ENCODE measurements at regions not wholly inside any gene's neighbourhood (a gene's known extent, or its start where the extent isn't known, plus 50 kb on each side); places are given as distances from the start of the nearest gene placed in this dataset.
A peak's percentile ranks its signal among the peaks of the same experiment; 100 is the strongest.

- Histone ChIP-seq H3K27me3 (ENCODE audit: low read depth) (no peaks in the 10 kb centered on the region), H3K4me3 (no peak overlapping the region), H3K9me3 (no peaks in the 10 kb centered on the region), H3K36me3 (no peaks in the 10 kb centered on the region), H3K27ac (no peak overlapping the region), H3K4me1 (peaks cover 32% of the 10 kb centered on the region)
- DNase-seq (no peak), ATAC-seq (peak; percentile 78 to 81)
- TF ChIP-seq, protein P1, sequence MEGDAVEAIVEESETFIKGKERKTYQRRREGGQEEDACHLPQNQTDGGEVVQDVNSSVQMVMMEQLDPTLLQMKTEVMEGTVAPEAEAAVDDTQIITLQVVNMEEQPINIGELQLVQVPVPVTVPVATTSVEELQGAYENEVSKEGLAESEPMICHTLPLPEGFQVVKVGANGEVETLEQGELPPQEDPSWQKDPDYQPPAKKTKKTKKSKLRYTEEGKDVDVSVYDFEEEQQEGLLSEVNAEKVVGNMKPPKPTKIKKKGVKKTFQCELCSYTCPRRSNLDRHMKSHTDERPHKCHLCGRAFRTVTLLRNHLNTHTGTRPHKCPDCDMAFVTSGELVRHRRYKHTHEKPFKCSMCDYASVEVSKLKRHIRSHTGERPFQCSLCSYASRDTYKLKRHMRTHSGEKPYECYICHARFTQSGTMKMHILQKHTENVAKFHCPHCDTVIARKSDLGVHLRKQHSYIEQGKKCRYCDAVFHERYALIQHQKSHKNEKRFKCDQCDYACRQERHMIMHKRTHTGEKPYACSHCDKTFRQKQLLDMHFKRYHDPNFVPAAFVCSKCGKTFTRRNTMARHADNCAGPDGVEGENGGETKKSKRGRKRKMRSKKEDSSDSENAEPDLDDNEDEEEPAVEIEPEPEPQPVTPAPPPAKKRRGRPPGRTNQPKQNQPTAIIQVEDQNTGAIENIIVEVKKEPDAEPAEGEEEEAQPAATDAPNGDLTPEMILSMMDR (IDR thresholded peaks at IDR 0.05): no peak
- intact Hi-C loops (cut with DNase I): no loop called here
Observed at GRCh38 chr1:82225421-82226185, 424.9 kb downstream of the ADGRL2 start.

DNA sequence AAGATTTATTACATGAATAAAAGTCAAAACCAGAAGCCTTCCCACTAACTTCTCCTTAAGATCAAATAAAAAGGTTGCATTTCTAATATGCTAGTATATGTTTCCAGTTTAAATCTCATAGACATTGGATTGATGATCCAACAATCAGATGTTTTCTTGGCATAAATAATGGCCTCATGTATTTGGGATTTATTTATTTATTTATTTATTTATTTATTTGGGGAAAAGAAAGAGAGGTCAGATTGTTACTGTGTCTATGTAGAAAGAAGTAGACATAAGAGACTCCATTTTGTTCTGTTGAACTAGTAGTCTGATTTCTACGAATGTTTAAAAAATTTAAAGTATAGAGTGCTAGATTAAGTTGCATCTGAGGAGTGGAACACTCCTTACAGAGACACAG, 422.4 kb downstream of the ADGRL2 start:
- H3K9me3 ChIP-seq: no peaks in the 10 kb centered on the region
- DNase-seq (no peak), ATAC-seq (no peak)
- intact Hi-C loops (cut with DNase I): no loop called here
- H3K36me3 ChIP-seq: no peaks in the 10 kb centered on the region
- H3K4me1 ChIP-seq: peaks cover 32% of the 10 kb centered on the region
- H3K27ac ChIP-seq: no peak overlapping the region
- H3K27me3 ChIP-seq (ENCODE audit: low read depth): no peaks in the 10 kb centered on the region
- TF ChIP-seq, protein P1 (IDR thresholded peaks at IDR 0.05): no peak
- H3K4me3 ChIP-seq: no peak overlapping the region

- Histone ChIP-seq H3K27me3 (ENCODE audit: low read depth) (no peaks in the 10 kb centered on the region), H3K36me3 (no peaks in the 10 kb centered on the region), H3K9me3 (no peaks in the 10 kb centered on the region), H3K4me3 (no peak overlapping the region), H3K27ac (no peak overlapping the region), H3K4me1 (peaks cover 19% of the 10 kb centered on the region)
- intact Hi-C loops (cut with DNase I): no loop called here
- no peak for ATAC-seq
- no peak for DNase-seq
- TF ChIP-seq, protein P1 (IDR thresholded peaks at IDR 0.05): no peak
Observed at GRCh38 chr1:82221721-82222120, 421.0 kb downstream of the ADGRL2 start.

DNA sequence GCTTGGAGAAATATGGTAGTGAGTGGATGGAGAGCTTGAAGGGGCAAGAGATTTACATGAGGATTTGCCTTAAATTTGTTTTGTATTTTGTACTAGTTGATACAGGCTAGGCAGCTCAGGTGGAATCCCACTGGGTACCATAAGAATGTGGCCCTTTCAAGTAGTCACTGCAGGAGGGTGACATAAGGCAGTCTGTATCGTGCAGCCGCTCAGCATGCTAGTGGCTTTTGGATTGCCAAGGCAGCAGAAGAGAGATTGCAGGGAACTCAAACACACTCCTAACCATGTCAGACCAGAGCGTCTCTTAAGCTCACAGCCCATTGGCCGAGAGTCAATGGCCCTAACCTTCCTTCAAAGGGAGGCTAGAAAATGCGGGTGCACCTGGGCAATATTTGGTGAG, 420.0 kb downstream of the ADGRL2 start:
- no peak overlapping the region for H3K27ac ChIP-seq
- TF ChIP-seq, protein P1 (IDR thresholded peaks at IDR 0.05): no peak
- intact Hi-C loops (cut with DNase I): no loop called here
- H3K4me1 ChIP-seq: peaks cover 9% of the 10 kb centered on the region
- no peak overlapping the region for H3K4me3 ChIP-seq
- no peaks in the 10 kb centered on the region for H3K36me3 ChIP-seq
- ATAC-seq (no peak), DNase-seq (no peak)
- no peaks in the 10 kb centered on the region for H3K9me3 ChIP-seq
- no peaks in the 10 kb centered on the region for H3K27me3 ChIP-seq (ENCODE audit: low read depth)

DNA sequence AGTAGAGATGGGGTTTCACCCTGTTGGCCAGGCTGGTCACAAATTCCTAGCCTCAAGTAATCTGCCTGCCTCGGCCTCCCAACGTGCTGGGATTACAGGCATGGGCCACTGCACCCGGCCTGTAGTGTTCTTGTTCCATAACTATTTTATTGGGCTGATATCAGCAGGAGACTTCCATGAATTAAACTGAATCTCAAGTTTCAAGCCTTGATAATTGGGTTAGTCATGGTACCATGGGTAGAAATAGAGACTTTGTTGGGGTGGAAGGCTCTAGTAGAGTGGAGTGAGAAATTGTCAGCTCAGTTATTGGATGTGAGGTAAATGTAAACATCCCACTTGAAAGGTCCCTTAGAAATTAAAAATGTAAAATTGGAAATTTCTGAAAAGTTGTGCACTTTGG, 419.1 kb downstream of the ADGRL2 start:
- intact Hi-C loops (cut with DNase I): no loop called here
- Histone ChIP-seq H3K4me1 (no peaks in the 10 kb centered on the region), H3K9me3 (no peaks in the 10 kb centered on the region), H3K4me3 (no peak overlapping the region), H3K27me3 (ENCODE audit: low read depth) (no peaks in the 10 kb centered on the region), H3K27ac (no peak overlapping the region), H3K36me3 (no peaks in the 10 kb centered on the region)
- ATAC-seq (no peak), DNase-seq (no peak)
- TF ChIP-seq, protein P1 (IDR thresholded peaks at IDR 0.05): no peak
